ENCODE measurements at regions not wholly inside any gene's neighbourhood (a gene's known extent, or its start where the extent isn't known, plus 50 kb on each side); places are given as distances from the start of the nearest gene placed in this dataset.

DNA sequence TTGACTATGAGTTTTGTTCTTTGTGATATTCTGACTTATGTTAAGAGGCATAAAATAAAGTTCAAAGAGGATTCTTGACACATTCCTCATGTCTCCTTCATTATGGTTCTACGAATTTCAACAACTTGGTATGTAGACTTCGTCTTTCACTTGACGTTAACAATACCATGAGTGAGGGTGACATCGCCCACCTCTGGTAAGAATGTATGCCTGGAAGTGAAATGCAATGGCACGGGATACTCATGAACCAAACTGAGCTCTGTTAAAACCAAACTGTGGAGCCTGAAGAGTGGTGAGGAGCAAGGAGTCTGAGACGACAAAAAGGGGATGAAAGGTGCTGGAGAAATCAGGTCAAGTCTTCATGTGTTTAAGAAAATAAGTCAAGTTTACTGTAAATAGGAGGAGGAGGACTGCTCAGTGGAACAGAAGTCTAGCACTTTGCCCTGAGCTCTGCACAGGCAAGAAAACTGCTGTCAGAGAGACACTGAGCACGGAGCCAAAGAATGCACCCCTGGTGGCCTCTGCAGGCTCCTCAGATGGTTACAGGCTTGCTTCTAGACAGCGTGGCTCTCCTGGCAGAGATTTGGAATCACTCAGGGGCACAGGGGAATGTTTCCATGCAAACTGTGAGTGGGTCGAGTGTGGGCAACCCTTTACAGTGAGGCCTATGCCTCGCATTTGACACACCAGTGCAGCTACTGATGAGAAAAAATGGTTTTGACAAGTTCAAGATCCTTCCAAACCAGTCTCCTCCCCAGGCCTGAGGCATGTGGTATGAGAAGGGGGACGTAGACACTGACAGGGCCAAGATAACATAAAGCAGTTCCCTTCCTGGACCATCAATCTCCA, 470.1 kb downstream of the IRX1 start:
- no peak overlapping the region for H3K27ac ChIP-seq (ENCODE audit: low read depth, low read length)
- no peaks in the 10 kb centered on the region for H3K79me1 ChIP-seq (ENCODE audit: low read length)
- H3K4me1 ChIP-seq (ENCODE audit: control insufficient read depth, low read depth, low read length) = no peaks in the 10 kb centered on the region
- H3K4ac ChIP-seq (ENCODE audit: low read depth, low read length) = no peak overlapping the region
- no peak overlapping the region for H2BK120ac ChIP-seq (ENCODE audit: low read depth, low read length)
- H4K5ac ChIP-seq (ENCODE audit: low read length) = no peak overlapping the region
- no CpG with 5 or more reads among the region's 11 CpGs for WGBS (ENCODE audit: extremely low coverage, insufficient coverage, low lambda C conversion rate)
- H3K79me2 ChIP-seq (ENCODE audit: control insufficient read depth, insufficient read depth, low read length) = no peaks in the 10 kb centered on the region
- H3K23ac ChIP-seq (ENCODE audit: low read length) = no peak overlapping the region
- no peak overlapping the region for H3K18ac ChIP-seq (ENCODE audit: low read length)
- DNase-seq = peak; percentile 40
- H3K4me2 ChIP-seq (ENCODE audit: low read length) = no peak overlapping the region
- no peak overlapping the region for H2BK15ac ChIP-seq (replicated peaks; ENCODE audit: low read depth)
- H3K27me3 ChIP-seq (ENCODE audit: insufficient read depth, low read length, poor library complexity) = no peaks in the 10 kb centered on the region
- H2AK5ac ChIP-seq (ENCODE audit: low read length) = no peak overlapping the region
- H3K56ac ChIP-seq (ENCODE audit: low read length) = no peak overlapping the region
- no peaks in the 10 kb centered on the region for H3K36me3 ChIP-seq (ENCODE audit: control insufficient read depth, insufficient read depth, low read length)
- no peak overlapping the region for H2BK5ac ChIP-seq (ENCODE audit: low read length)
- H3K9ac ChIP-seq (ENCODE audit: low read length) = no peak overlapping the region
- H3K4me3 ChIP-seq (ENCODE audit: low read length) = no peak overlapping the region
- H4K8ac ChIP-seq (ENCODE audit: low read depth, low read length) = no peak overlapping the region

DNA sequence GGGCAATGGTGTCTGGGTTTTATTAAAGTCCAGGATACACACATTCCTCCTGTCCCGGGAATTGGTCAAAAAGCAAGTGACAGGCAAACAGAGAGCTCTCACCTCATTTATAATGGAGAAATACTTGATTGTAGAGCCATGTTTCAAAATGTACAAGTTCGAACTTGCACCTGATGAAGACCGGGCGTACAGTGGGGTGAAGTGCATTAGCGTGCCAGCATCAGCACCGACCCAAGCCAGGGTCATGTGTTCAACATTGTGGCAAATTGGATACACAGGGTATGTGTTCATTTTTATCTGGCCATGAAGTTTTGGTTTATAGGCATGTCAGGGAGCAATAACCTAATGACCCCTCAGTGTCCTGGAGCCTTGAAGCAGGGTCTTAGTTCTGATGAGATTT, 472.5 kb downstream of the IRX1 start:
- Histone ChIP-seq H3K4me1 (ENCODE audit: control insufficient read depth, low read depth, low read length) (no peaks in the 10 kb centered on the region), H3K4ac (ENCODE audit: low read depth, low read length) (no peak overlapping the region), H3K36me3 (ENCODE audit: control insufficient read depth, insufficient read depth, low read length) (no peaks in the 10 kb centered on the region), H2BK5ac (ENCODE audit: low read length) (no peak overlapping the region), H3K4me3 (ENCODE audit: low read length) (no peak overlapping the region), H3K79me1 (ENCODE audit: low read length) (no peaks in the 10 kb centered on the region), H4K5ac (ENCODE audit: low read length) (no peak overlapping the region), H3K4me2 (ENCODE audit: low read length) (no peak overlapping the region), H3K23ac (ENCODE audit: low read length) (no peak overlapping the region), H2BK120ac (ENCODE audit: low read depth, low read length) (no peak overlapping the region), H3K9ac (ENCODE audit: low read length) (no peak overlapping the region), H3K27me3 (ENCODE audit: insufficient read depth, low read length, poor library complexity) (no peaks in the 10 kb centered on the region), H3K56ac (ENCODE audit: low read length) (no peak overlapping the region), H2BK15ac (replicated peaks; ENCODE audit: low read depth) (no peak overlapping the region), H3K27ac (ENCODE audit: low read depth, low read length) (no peak overlapping the region), H4K8ac (ENCODE audit: low read depth, low read length) (no peak overlapping the region), H3K79me2 (ENCODE audit: control insufficient read depth, insufficient read depth, low read length) (no peaks in the 10 kb centered on the region), H2AK5ac (ENCODE audit: low read length) (no peak overlapping the region), H3K18ac (ENCODE audit: low read length) (no peak overlapping the region)
- DNase-seq = no peak
- no CpG with 5 or more reads among the region's 6 CpGs for WGBS (ENCODE audit: extremely low coverage, insufficient coverage, low lambda C conversion rate)

DNA sequence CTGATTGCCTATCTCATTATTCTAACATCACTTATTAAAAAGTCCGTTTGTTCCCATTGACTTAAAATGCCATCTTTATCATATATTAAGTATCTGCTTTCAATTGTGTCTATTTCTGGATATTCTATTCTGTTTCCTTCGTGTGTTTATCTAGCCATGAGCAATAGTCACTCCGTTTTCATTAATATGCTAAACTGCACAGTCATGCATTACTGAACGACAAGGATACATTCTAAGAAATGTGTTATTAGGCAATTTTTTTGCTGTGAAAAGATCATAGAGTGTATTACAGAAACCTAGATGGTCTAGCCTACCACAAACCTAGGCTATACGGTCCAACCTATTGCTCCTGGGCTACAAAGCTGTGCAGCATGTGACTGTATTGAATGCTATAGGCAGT, 482.9 kb downstream of the IRX1 start:
- H2AK5ac ChIP-seq (ENCODE audit: low read length) = no peak overlapping the region
- no peak overlapping the region for H3K18ac ChIP-seq (ENCODE audit: low read length)
- no peaks in the 10 kb centered on the region for H3K79me2 ChIP-seq (ENCODE audit: control insufficient read depth, insufficient read depth, low read length)
- no peak overlapping the region for H3K4me3 ChIP-seq (ENCODE audit: low read length)
- DNase-seq = no peak
- no peaks in the 10 kb centered on the region for H3K27me3 ChIP-seq (ENCODE audit: insufficient read depth, low read length, poor library complexity)
- H3K23ac ChIP-seq (ENCODE audit: low read length) = no peak overlapping the region
- H3K27ac ChIP-seq (ENCODE audit: low read depth, low read length) = no peak overlapping the region
- H2BK5ac ChIP-seq (ENCODE audit: low read length) = no peak overlapping the region
- H2BK120ac ChIP-seq (ENCODE audit: low read depth, low read length) = no peak overlapping the region
- H3K4ac ChIP-seq (ENCODE audit: low read depth, low read length) = no peak overlapping the region
- no peaks in the 10 kb centered on the region for H3K79me1 ChIP-seq (ENCODE audit: low read length)
- H3K56ac ChIP-seq (ENCODE audit: low read length) = no peak overlapping the region
- H3K4me2 ChIP-seq (ENCODE audit: low read length) = no peak overlapping the region
- no peaks in the 10 kb centered on the region for H3K4me1 ChIP-seq (ENCODE audit: control insufficient read depth, low read depth, low read length)
- no CpG with 5 or more reads among the region's 5 CpGs for WGBS (ENCODE audit: extremely low coverage, insufficient coverage, low lambda C conversion rate)
- H2BK15ac ChIP-seq (replicated peaks; ENCODE audit: low read depth) = no peak overlapping the region
- H3K9ac ChIP-seq (ENCODE audit: low read length) = no peak overlapping the region
- H4K8ac ChIP-seq (ENCODE audit: low read depth, low read length) = no peak overlapping the region
- H4K5ac ChIP-seq (ENCODE audit: low read length) = no peak overlapping the region
- no peaks in the 10 kb centered on the region for H3K36me3 ChIP-seq (ENCODE audit: control insufficient read depth, insufficient read depth, low read length)

DNA sequence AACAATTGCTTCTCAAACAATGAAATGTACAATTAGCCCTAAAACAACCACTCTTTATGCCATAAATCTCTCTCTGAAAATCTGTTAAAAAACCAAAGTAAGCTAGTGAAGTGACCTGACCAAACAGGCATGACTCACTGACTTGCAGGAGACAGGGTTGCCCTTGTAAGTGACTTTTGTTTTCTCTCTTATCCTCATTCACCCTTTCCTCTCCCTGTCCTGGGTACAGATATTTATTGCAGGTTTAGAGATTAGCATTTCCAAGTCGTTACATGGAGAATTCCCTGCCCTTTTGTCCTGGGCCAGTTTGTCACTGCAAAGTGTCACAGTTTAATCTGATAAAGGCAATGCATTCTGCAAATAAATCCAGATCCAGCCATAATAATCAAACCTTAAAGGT, 484.2 kb downstream of the IRX1 start:
- Histone ChIP-seq H4K8ac (ENCODE audit: low read depth, low read length) (no peak overlapping the region), H3K4me1 (ENCODE audit: control insufficient read depth, low read depth, low read length) (no peaks in the 10 kb centered on the region), H3K79me1 (ENCODE audit: low read length) (no peaks in the 10 kb centered on the region), H2AK5ac (ENCODE audit: low read length) (no peak overlapping the region), H3K4ac (ENCODE audit: low read depth, low read length) (no peak overlapping the region), H3K79me2 (ENCODE audit: control insufficient read depth, insufficient read depth, low read length) (no peaks in the 10 kb centered on the region), H3K23ac (ENCODE audit: low read length) (no peak overlapping the region), H3K27ac (ENCODE audit: low read depth, low read length) (no peak overlapping the region), H3K36me3 (ENCODE audit: control insufficient read depth, insufficient read depth, low read length) (no peaks in the 10 kb centered on the region), H4K5ac (ENCODE audit: low read length) (no peak overlapping the region), H3K9ac (ENCODE audit: low read length) (no peak overlapping the region), H3K56ac (ENCODE audit: low read length) (no peak overlapping the region), H3K27me3 (ENCODE audit: insufficient read depth, low read length, poor library complexity) (no peaks in the 10 kb centered on the region), H2BK120ac (ENCODE audit: low read depth, low read length) (no peak overlapping the region), H3K4me3 (ENCODE audit: low read length) (no peak overlapping the region), H3K4me2 (ENCODE audit: low read length) (no peak overlapping the region), H2BK5ac (ENCODE audit: low read length) (no peak overlapping the region), H3K18ac (ENCODE audit: low read length) (no peak overlapping the region), H2BK15ac (replicated peaks; ENCODE audit: low read depth) (no peak overlapping the region)
- WGBS (ENCODE audit: extremely low coverage, insufficient coverage, low lambda C conversion rate) = no CpG with 5 or more reads among the region's 1 CpG
- no peak for DNase-seq

DNA sequence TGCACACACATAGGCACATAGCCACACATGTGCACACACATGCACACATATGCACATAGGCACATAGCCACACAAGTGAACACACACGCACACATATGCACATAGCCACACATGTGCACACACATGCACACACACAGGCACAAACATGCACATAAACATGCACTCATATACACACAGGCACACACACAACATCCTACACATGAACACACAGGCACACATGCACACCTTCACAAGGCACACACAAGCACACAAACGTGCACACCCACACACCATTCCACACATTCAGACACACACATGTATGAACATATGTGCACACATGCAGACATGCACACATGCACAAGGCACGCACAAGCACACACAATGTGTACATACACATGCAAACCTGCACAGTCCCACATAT, 484.7 kb downstream of the IRX1 start:
- H3K4me1 ChIP-seq (ENCODE audit: control insufficient read depth, low read depth, low read length) = no peaks in the 10 kb centered on the region
- no peak overlapping the region for H3K4me2 ChIP-seq (ENCODE audit: low read length)
- H2BK120ac ChIP-seq (ENCODE audit: low read depth, low read length) = no peak overlapping the region
- no CpG with 5 or more reads among the region's 3 CpGs for WGBS (ENCODE audit: extremely low coverage, insufficient coverage, low lambda C conversion rate)
- H3K9ac ChIP-seq (ENCODE audit: low read length) = no peak overlapping the region
- no peaks in the 10 kb centered on the region for H3K79me2 ChIP-seq (ENCODE audit: control insufficient read depth, insufficient read depth, low read length)
- H3K27me3 ChIP-seq (ENCODE audit: insufficient read depth, low read length, poor library complexity) = no peaks in the 10 kb centered on the region
- no peak overlapping the region for H3K4ac ChIP-seq (ENCODE audit: low read depth, low read length)
- no peak overlapping the region for H3K18ac ChIP-seq (ENCODE audit: low read length)
- H4K5ac ChIP-seq (ENCODE audit: low read length) = no peak overlapping the region
- no peak overlapping the region for H2AK5ac ChIP-seq (ENCODE audit: low read length)
- no peak overlapping the region for H3K4me3 ChIP-seq (ENCODE audit: low read length)
- no peak overlapping the region for H3K56ac ChIP-seq (ENCODE audit: low read length)
- H3K79me1 ChIP-seq (ENCODE audit: low read length) = no peaks in the 10 kb centered on the region
- H3K36me3 ChIP-seq (ENCODE audit: control insufficient read depth, insufficient read depth, low read length) = no peaks in the 10 kb centered on the region
- no peak overlapping the region for H4K8ac ChIP-seq (ENCODE audit: low read depth, low read length)
- H3K27ac ChIP-seq (ENCODE audit: low read depth, low read length) = no peak overlapping the region
- no peak for DNase-seq
- no peak overlapping the region for H2BK5ac ChIP-seq (ENCODE audit: low read length)
- no peak overlapping the region for H3K23ac ChIP-seq (ENCODE audit: low read length)
- H2BK15ac ChIP-seq (replicated peaks; ENCODE audit: low read depth) = no peak overlapping the region

DNA sequence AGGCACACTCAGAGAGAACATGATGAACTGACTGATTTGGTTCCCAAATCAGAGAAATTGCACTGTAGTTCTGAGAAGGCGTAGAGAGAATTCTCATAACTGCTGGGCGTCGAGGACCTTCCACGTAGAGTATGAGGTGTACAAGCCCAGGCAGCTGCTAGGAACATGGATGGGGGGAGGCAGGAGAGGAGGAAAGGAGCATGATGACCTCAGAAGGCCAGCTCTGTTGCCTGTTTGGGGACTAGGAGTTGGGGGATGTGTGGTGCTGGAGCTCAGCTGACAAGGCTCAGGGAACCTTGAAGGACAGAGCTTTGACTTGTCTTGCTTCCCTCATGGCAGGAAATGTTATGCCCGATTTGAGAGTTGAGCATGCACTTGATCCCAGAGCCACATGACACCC, 485.4 kb downstream of the IRX1 start:
- no peaks in the 10 kb centered on the region for H3K79me2 ChIP-seq (ENCODE audit: control insufficient read depth, insufficient read depth, low read length)
- no CpG with 5 or more reads among the region's 5 CpGs for WGBS (ENCODE audit: extremely low coverage, insufficient coverage, low lambda C conversion rate)
- H3K9ac ChIP-seq (ENCODE audit: low read length) = no peak overlapping the region
- H2BK15ac ChIP-seq (replicated peaks; ENCODE audit: low read depth) = no peak overlapping the region
- no peak overlapping the region for H2BK5ac ChIP-seq (ENCODE audit: low read length)
- no peak overlapping the region for H3K27ac ChIP-seq (ENCODE audit: low read depth, low read length)
- H4K8ac ChIP-seq (ENCODE audit: low read depth, low read length) = no peak overlapping the region
- no peak for DNase-seq
- H3K23ac ChIP-seq (ENCODE audit: low read length) = no peak overlapping the region
- no peak overlapping the region for H3K18ac ChIP-seq (ENCODE audit: low read length)
- no peaks in the 10 kb centered on the region for H3K4me1 ChIP-seq (ENCODE audit: control insufficient read depth, low read depth, low read length)
- no peak overlapping the region for H4K5ac ChIP-seq (ENCODE audit: low read length)
- H3K27me3 ChIP-seq (ENCODE audit: insufficient read depth, low read length, poor library complexity) = no peaks in the 10 kb centered on the region
- H3K4me2 ChIP-seq (ENCODE audit: low read length) = no peak overlapping the region
- no peaks in the 10 kb centered on the region for H3K79me1 ChIP-seq (ENCODE audit: low read length)
- H3K4ac ChIP-seq (ENCODE audit: low read depth, low read length) = no peak overlapping the region
- no peak overlapping the region for H2AK5ac ChIP-seq (ENCODE audit: low read length)
- H3K36me3 ChIP-seq (ENCODE audit: control insufficient read depth, insufficient read depth, low read length) = no peaks in the 10 kb centered on the region
- no peak overlapping the region for H2BK120ac ChIP-seq (ENCODE audit: low read depth, low read length)
- H3K4me3 ChIP-seq (ENCODE audit: low read length) = no peak overlapping the region
- no peak overlapping the region for H3K56ac ChIP-seq (ENCODE audit: low read length)
